GM18867 (cell line): ENCODE measurements at regions not wholly inside any gene's neighbourhood (a gene's known extent, or its start where the extent isn't known, plus 50 kb on each side); places are given as distances from the start of the nearest gene placed in this dataset.

Experiments
- ATAC-seq: cut with Tn5 transposase; IDR thresholded peaks from one replicate; pipeline ENCODE4 v1.9.1; 2021; ENCODE audit warnings: mild to moderate bottlenecking, moderate library complexity; ENCODE audit not compliant: unreplicated experiment

GRCh38 chr1:193619911-193620310 is 433.5 kb upstream of the B3GALT2 start:
- no peak for ATAC-seq

GRCh38 chr1:193614817-193615216 is 428.4 kb upstream of the B3GALT2 start:
- ATAC-seq = peak; percentile 70

- no peak for ATAC-seq
Measured at GRCh38 chr1:193614275-193614674, 427.9 kb upstream of the B3GALT2 start.

GRCh38 chr1:193613041-193613440 is 426.6 kb upstream of the B3GALT2 start:
- ATAC-seq = no peak

GRCh38 chr1:193609592-193609991 is 423.2 kb upstream of the B3GALT2 start:
- no peak for ATAC-seq

- ATAC-seq = no peak
Measured at GRCh38 chr1:193607787-193608186, 421.4 kb upstream of the B3GALT2 start.

- no peak for ATAC-seq
Measured at GRCh38 chr1:193606035-193606434, 419.6 kb upstream of the B3GALT2 start.

GRCh38 chr1:193602705-193603104 is 416.3 kb upstream of the B3GALT2 start:
- ATAC-seq = no peak

- peak; percentile 50 for ATAC-seq
Measured at GRCh38 chr1:193593147-193593885, 406.9 kb upstream of the B3GALT2 start.

GRCh38 chr1:193592317-193592716 is 405.9 kb upstream of the B3GALT2 start:
- peak; percentile 67 for ATAC-seq

- ATAC-seq = no peak
Measured at GRCh38 chr1:193590102-193590501, 403.7 kb upstream of the B3GALT2 start.

GRCh38 chr1:193589597-193590040 is 403.2 kb upstream of the B3GALT2 start:
- no peak for ATAC-seq

- ATAC-seq = no peak
Measured at GRCh38 chr1:193588311-193589082, 402.1 kb upstream of the B3GALT2 start.

GRCh38 chr1:193584731-193585239 is 398.4 kb upstream of the B3GALT2 start:
- ATAC-seq = no peak

- no peak for ATAC-seq
Measured at GRCh38 chr1:193581341-193581740, 394.9 kb upstream of the B3GALT2 start.

GRCh38 chr1:193580419-193580818 is 394.0 kb upstream of the B3GALT2 start:
- no peak for ATAC-seq

GRCh38 chr1:193579323-193579722 is 392.9 kb upstream of the B3GALT2 start:
- ATAC-seq = no peak

GRCh38 chr1:193574913-193575312 is 388.5 kb upstream of the B3GALT2 start:
- no peak for ATAC-seq

GRCh38 chr1:193569983-193570269 is 383.5 kb upstream of the B3GALT2 start:
- no peak for ATAC-seq

- ATAC-seq = peak; percentile 60
Measured at GRCh38 chr1:193569096-193569982, 382.9 kb upstream of the B3GALT2 start.

- ATAC-seq = no peak
Measured at GRCh38 chr1:193568512-193568911, 382.1 kb upstream of the B3GALT2 start.
